ENCODE measurements at regions not wholly inside any gene's neighbourhood (a gene's known extent, or its start where the extent isn't known, plus 50 kb on each side); places are given as distances from the start of the nearest gene placed in this dataset.

GRCh38 chr16:64312292-64312691 lies 809.6 kb downstream of the CDH11 start:
- H3K79me2 ChIP-seq (ENCODE audit: insufficient read depth, low read length), result no peaks in the 10 kb centered on the region
- no peak overlapping the region for H2BK12ac ChIP-seq (ENCODE audit: insufficient read length, low read depth, low read length)
- H2AFZ ChIP-seq (ENCODE audit: low read length), result no peak overlapping the region
- H2BK5ac ChIP-seq (ENCODE audit: insufficient read length, low read length), result no peak overlapping the region
- no peaks in the 10 kb centered on the region; the same call in 1 of the 2 replicates for H3K27me3 Mint-ChIP-seq (ENCODE audit: low read depth)
- no peak overlapping the region for H3K27ac Mint-ChIP-seq
- no peak overlapping the region for H4K91ac ChIP-seq (ENCODE audit: insufficient read length, low read depth, low read length)
- H2BK120ac ChIP-seq (ENCODE audit: low read depth, low read length, poor library complexity, severe bottlenecking), result no peak overlapping the region
- H3T11ph ChIP-seq (ENCODE audit: low read length), result no peak overlapping the region
- no peaks in the 10 kb centered on the region for H3K27me3 ChIP-seq (ENCODE audit: insufficient read depth, low read length)
- no peak for TF ChIP-seq CTCF (conservative IDR thresholded peaks at IDR 0.05)
- H3K23me2 ChIP-seq (ENCODE audit: insufficient read length, low read depth, low read length, poor library complexity, severe bottlenecking), result no peaks in the 10 kb centered on the region
- no peak overlapping the region for H3K9ac ChIP-seq (ENCODE audit: extremely low read depth, insufficient read length, low read length)
- no peaks in the 10 kb centered on the region for H4K20me1 ChIP-seq (ENCODE audit: control insufficient read depth, insufficient read depth, insufficient read length)
- no peaks in the 10 kb centered on the region for H3K4me1 ChIP-seq (ENCODE audit: insufficient read depth, low read length)
- no peak overlapping the region for H3K4me3 Mint-ChIP-seq
- no peak overlapping the region for H3K56ac ChIP-seq (ENCODE audit: insufficient read length, low read depth, low read length)
- H3K36me3 Mint-ChIP-seq (ENCODE audit: insufficient read depth in 1 of 3, low read depth in 3 of 3), result peaks cover 0 to 12% (median 5%) of the 10 kb centered on the region in 3 experiments; a peak in 4 of 7 replicates
- H3K4me1 Mint-ChIP-seq, result peaks cover 2 to 3% of the 10 kb centered on the region in 2 experiments; a peak in 3 of 4 replicates
- no peak overlapping the region for H2AK5ac ChIP-seq (ENCODE audit: insufficient read length, low read length)
- no peaks in the 10 kb centered on the region for H3K79me1 ChIP-seq (ENCODE audit: insufficient read depth, low read depth, low read length, poor library complexity, severe bottlenecking)
- no peak overlapping the region for H3K23ac ChIP-seq (ENCODE audit: insufficient read length, low read depth, low read length)
- no peak for DNase-seq
- H3K14ac ChIP-seq (ENCODE audit: insufficient read depth, low read length), result no peak overlapping the region
- no peak overlapping the region for H3K18ac ChIP-seq (ENCODE audit: insufficient read length, low read depth, low read length)
- peaks cover 9 to 10% of the 10 kb centered on the region in 2 experiments; a peak in 4 of 5 replicates for H3K9me3 Mint-ChIP-seq
- no peak overlapping the region for H2BK20ac ChIP-seq (ENCODE audit: low read depth, low read length, poor library complexity, severe bottlenecking)
- H3K9me3 ChIP-seq (ENCODE audit: control insufficient read depth, low read depth, low read length), result no peaks in the 10 kb centered on the region
- no peak overlapping the region for H3K27ac ChIP-seq (ENCODE audit: insufficient read length, low read depth, low read length)
- H3K4me2 ChIP-seq (ENCODE audit: insufficient read depth, insufficient read length, low read length), result no peak overlapping the region
- H4K8ac ChIP-seq (replicated peaks; ENCODE audit: insufficient read length, low read depth, low read length), result no peak overlapping the region
- H2BK15ac ChIP-seq (ENCODE audit: low read depth, low read length), result no peak overlapping the region
- no peak overlapping the region for H4K5ac ChIP-seq (ENCODE audit: insufficient read length, low read depth, low read length)
- no peak overlapping the region for H3K4ac ChIP-seq (ENCODE audit: low read depth, low read length)

Data from H9 (cell line).